GM19455 (cell line): ENCODE measurements at regions not wholly inside any gene's neighbourhood (a gene's known extent, or its start where the extent isn't known, plus 50 kb on each side); places are given as distances from the start of the nearest gene placed in this dataset.
"Not testable (repeated sequence)": the region's sequence is repeated elsewhere in the genome, so short reads cannot be mapped to it uniquely, and the experiment has no call there.

Experiments used
- ATAC-seq: cut with Tn5 transposase; IDR thresholded peaks from one replicate; pipeline ENCODE4 v1.9.1; 2021; ENCODE audit not compliant: unreplicated experiment

DNA sequence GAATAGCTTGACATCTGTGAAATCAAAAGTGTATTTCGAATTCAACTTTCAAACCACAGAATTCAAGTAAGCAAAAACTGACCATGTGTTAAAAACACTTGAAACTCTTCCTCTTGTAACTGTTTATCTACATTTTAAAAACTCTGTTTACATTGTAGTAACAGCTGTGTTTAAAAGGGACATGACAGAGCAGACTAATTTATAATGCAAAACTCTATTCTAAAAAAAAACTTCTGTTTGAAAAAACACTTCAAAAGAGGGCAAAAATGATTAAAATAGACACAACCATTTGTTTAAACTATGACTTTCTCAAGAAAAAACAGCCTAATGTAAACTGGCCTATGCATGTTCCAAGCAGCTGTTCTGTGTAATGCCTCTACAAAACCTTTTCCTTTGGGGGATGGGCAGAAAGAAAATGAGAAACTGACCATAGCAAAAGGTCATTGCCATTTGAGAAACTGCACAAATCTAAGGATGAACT is 149.1 kb upstream of the HMGA2 start:
- ATAC-seq, result no peak

DNA sequence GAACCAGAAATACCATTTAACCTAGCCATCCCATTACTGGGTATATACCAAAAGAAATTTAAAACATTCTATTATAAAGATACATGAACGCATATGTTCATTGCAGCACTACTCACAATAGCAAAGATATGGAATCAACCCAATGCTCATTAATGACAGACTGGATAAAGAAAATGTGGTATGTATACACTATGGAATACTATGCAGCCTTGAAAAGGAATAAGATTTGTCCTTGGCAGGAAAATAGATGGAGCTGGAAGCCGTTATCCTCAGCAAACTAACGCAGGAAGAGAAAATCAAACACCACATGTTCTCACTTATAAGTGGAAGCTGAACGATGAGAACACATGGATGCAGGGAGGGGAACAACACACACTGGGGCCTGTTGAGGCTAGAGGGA is 146.1 kb upstream of the HMGA2 start:
- not testable (repeated sequence) for ATAC-seq

DNA sequence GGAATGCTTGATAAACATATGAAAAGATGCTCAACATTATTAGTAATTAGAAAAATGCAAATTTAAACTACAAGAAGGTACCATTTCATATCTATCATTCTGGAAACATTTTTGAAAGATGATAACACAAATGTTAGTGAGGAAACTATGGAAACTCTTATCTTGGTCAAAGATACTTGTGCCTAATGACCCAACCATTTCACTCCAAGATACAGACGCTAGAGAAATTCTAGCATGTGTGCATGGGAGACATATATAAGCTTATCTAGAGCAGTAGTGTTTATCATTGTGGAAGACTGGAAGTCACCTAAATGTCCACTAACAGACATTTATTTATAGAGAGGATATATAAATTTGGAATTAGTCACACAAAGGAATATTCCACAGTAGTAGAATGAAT is 143.1 kb upstream of the HMGA2 start:
- no peak for ATAC-seq

DNA sequence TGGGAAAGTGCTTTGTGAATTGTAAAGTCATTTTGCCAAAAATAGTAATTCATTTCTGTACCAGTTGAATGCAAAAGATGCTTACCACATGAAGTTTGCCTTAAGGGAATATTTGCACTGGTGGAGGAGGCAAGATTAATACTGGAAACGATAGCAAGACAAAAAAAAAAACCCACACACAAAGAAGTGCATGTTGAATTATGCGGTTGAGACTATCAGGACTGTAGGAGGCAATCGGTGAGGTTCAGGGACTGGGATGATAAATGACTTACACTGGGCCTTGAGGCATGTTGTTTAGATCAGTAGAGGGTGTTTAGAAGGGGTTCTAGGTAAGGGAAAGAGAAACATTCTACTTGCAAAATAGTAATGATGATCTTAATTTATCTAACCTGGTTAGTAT is 142.2 kb upstream of the HMGA2 start:
- no peak for ATAC-seq

DNA sequence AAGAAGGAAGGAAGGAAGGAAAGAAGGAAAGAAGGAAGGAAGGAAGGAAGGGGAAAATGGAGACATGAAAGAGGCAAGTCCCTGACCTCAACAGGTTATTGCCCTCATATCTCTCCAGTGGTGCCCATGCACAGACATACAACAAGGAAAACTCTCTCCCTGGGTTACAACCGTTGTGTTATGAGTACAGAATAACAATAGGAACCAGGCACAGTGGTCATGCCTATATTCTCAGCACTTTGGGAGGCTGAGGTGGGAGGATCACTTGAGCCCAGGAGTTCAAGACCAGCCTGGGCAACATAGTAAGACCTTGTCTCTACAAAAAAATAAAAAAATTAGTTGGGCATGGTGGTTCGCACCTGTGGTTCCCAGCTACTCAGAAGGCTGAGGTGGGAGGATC is 139.4 kb upstream of the HMGA2 start:
- ATAC-seq, result no peak

DNA sequence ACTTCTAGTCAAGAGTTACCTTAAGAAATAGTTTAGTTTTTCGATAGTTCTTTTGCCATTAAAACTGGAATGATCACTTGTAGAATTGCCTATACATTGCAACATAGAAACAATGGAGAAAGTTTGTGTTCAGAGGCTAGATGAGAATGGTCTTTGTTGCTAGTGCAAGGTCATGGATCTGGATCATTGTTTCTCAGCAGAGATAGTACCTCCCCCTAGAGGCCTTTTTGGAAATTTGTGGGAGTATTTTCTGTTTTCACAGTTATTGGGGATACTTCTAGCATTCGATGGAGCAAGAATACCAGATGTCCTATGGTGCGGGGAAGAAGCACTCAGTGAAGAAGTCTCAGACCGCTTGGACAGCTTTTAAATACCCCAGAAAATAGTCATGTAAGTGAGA is 138.8 kb upstream of the HMGA2 start:
- ATAC-seq, result no peak

DNA sequence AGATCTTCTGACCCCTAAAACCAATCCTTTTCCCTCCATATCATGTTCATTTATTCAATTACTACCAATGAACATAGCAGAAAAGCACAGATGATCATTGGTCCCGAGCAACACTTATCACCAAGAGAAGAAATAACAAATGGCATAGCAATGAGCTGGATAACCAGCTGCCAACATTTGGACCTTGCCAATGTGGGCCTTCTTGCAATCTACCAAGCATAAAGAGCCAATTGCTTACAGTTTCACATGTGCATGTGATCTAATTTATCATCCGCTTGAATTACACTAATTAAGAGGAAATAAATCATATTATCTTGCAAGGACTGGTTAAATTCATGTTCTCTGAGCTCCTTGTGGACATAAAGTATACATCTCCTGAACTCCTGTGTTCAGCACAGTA is 134.8 kb upstream of the HMGA2 start:
- ATAC-seq, result no peak

DNA sequence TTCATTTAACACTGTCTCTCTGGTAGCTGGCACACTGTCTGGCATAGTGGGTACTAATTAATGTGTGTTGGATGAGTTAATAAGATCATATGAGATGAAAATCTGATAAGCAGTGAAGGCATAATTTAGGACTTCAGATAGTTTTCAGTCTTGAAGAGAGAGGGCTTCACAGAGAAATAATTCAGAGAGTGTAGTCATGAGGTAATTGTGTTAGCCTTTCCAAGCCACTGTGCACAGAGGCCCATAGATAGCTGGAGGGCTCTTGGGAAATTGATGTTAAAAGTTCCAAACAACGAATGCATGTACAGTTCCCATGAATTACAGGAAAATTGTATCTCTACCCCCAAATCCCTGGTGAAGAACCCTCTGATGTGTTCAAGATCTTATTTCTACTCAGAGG is 133.8 kb upstream of the HMGA2 start:
- ATAC-seq, result no peak

DNA sequence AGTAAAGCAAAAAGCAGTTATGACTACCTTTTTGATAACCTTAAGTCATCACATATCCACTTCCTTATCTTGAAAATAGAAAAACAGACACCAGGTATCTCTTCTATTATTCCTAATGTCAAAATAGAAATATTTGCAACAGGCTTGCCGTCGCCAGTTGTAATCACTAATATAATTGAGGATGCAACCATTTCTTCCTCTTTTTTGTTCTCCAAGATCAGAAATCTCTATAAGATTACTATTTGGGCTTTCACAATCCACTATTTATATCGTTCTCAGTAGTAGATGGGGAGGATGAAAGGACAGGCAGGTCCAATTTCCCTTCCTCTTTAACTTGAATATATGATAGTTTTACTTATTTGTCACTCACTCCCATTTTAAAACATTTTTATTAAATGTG is 130.2 kb upstream of the HMGA2 start:
- ATAC-seq, result no peak

DNA sequence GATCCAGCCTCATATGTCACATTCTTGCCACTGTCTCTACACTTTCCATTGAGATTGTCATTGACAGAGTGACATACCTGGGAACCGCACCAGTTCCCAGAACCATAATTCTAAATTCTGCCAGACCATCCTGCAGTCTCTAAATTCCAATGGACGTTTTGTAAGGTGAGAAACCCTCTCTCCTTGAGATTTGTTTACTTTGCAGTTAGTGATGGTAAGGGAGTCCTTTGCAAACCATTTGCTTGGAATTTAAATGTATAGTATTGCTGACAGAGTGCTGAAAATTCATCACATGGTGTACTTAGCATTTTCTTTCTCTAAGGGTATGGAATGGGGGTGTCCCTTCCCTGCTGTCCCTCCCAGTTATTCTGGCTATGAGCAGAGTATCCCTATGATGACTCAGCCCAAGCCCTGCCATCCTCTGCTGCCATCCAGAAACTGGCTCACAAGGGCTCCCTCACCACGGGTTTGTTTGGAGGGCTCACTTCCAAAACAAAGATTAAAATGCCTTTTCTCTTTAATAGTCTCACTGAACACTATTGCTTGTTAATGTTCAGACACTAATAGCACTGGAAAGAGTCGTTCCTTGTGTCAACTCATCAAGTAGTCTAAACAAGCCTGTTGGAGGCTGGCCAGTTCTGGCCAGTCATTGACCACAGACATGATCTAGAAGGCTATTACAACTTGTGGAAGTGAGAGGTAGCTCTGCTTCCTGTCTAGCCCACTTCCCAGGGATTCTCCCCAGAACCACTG is 129.0 kb upstream of the HMGA2 start:
- no peak for ATAC-seq

DNA sequence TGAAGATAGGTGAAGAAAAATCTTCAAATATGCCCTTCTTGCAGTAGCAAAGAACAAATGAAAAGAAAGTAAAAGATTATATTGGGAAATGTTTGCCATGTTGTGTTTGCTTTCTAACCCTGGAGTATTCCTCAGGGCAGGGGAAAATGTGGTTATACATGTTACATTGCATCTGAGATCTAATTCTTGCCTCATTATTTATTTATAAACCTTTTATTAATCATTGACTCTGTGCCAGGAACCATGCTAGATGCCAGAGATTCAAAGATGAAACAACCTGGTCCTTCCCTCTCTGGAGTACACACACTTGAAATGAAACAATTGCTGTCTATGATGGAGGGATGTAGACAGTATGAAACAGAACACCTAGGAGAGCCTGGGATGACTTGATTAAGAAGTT is 128.1 kb upstream of the HMGA2 start:
- ATAC-seq, result no peak

DNA sequence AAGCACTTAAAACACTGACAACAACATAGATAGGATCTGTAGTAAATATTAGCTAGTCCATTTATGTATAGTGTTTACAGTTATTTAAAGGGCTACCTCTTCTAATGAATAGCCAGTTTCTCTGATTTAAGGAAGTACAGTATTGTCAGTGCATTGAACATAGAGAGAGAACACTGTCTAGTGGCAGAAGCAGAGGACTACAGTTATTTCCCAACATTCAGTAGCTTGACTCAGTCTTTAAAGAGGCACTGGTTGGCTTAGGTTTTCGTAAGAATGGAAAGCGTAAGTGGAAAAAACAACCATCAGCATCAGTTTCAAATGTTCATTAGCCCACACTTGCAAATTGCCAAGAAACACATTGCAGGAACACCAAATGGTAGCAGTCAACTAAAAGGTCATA is 125.0 kb upstream of the HMGA2 start:
- no peak for ATAC-seq

DNA sequence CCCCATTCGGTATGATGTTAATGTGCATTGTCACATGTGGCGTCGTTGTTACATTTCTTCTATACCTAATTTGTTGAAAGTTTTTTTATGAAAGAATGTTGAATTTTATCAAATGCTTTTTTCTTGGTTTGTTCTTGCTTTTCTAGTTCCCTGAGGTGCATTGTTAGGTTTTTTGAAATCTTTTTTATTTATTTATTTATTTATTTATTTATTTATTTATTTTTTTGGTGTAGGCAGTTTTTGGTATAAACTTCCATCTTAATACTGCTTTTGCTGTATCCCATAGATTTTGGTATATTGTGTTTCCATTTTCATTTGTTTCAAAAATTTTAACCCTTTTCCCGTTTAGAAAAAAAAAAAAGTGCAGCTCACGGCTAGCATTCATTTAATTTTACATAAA is 121.1 kb upstream of the HMGA2 start:
- no peak for ATAC-seq

DNA sequence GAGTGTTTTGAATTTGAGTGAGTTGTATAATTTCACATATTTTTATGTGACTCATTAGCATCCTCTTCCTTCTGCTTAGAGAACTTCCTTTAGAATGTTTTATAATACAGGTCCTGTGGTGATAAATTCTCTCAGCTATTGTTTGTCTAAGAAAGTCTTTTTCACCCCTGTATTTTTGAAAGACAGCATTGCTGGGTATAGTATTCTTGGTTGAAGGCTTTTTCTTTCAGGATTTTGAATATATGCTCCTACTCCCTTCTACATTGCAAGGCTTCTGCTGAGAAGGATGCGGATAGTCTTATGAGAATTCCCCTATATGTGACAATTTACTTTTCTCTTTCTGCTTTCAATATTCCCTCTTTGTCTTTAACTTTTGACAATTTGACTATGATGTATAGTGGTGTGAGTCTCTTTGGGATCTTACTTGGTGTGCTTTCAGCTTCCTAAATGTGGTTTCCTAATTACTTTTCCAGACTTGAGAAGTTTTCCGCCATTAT is 118.9 kb upstream of the HMGA2 start:
- no peak for ATAC-seq

DNA sequence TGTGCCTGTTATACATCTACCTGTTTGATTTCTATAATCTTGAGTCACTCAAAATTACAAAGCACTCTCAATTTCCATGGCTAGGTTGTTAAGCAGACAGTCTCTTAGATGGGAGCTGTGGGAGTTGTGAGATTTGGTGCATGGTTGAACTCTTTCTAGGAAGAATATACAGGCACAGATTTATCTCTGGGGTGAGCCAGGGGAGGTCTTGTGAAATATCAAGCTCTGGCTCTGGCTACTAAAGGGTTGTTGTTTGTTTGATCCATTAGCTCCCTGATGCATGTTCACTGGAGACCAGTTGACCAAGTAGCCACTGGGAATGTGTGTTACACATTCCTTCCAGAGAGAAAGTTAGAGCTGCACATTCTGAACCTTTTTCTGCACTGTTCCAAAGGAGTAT is 117.2 kb upstream of the HMGA2 start:
- no peak for ATAC-seq

DNA sequence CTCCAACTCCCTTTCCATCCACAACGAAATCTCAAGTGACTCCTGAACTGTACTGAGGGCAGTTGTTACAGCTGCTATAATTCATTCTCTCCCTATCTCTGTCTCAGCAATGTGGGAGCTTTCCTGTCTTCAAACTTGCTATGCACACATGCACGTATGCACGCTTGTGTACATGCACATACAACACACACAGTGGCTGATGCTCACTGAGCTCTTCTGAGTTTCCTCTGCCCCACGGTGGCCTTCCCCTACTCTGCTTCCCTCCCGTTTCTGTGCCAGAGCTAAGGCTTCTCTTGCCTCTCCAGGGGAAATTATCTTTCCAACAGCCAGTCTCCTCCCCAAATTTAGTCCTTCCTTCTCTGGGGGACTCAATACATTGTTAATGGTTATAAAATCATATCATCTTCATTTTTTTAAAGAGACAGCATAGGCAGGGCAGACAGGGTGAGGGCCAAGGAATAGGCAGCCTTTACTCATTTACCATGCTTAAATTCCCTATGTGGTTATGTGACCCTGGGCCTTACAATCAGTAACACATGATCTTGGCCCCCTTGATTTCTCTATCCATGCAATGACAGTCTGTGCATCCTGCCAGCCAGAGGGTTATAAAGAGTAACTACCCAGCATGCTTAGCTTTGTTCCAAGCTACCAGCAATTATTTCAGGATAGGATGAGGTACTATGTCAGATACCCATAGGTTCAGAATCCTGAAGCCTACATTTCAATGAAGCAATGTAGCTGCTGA is 111.9 kb upstream of the HMGA2 start:
- ATAC-seq, result no peak

DNA sequence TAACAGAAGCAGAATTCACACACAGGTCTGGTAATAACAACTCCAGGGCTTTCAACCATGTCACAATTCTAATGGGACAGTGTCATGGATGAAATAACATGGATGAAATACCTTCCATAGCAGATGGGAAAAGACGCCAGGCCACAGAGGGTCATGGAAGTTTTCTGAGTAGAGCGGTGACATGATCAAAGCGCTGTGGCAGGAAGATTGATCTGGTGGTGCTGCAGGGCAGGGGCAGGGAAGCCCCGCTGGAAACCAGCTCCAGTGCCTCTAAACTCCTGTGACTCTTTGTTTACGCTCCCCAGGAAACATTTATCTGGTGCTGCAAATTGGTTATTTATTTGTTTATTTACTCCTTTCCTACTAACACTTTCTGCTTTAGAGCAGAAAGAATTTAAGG is 108.3 kb upstream of the HMGA2 start:
- no peak for ATAC-seq

DNA sequence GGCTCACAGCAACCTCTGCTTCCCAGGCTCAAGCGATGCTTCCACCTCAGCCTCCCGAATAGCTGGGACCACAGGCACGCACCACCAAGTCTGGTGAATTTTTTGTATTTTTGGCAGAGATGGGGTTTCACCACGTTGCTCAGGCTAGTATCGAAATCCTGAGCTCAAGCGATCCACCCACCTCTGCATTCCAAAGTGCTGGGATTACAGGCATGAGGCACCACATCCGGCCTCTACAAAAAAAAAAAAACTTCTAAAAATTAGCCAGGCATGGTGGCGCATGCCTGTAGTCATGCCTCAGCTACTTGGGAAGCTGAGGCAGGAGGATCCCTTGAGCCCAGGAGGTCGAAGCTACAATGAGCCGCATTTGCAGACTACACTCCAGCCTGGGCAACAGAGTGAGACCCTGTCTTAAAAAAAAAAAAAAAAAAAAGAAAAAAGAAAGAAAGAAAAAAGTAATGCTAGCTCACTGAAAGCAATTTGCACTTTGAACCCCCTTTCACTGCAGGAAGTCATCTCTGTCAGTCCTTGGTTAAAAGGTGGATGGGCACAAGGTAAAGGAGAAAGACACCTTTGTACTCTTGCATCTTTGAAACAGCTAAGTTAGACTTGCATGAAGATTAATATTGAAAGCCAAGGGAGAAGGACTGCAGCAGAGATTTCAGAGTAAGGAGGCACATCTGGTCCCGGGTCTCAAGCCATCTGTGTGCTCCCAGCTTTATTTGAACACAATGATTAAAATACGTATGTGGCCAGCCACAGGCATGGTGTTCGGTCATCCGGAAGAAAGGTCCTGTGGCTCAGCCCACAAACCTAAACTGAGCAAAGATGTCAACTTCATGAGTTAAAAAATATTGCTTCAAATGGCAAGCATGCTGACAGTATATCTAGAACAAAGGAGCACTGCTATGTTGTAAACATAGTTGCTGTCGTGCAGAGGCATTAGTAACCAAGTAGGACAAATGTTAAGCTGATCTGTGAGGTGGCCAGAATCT is 103.8 kb upstream of the HMGA2 start:
- no peak for ATAC-seq

DNA sequence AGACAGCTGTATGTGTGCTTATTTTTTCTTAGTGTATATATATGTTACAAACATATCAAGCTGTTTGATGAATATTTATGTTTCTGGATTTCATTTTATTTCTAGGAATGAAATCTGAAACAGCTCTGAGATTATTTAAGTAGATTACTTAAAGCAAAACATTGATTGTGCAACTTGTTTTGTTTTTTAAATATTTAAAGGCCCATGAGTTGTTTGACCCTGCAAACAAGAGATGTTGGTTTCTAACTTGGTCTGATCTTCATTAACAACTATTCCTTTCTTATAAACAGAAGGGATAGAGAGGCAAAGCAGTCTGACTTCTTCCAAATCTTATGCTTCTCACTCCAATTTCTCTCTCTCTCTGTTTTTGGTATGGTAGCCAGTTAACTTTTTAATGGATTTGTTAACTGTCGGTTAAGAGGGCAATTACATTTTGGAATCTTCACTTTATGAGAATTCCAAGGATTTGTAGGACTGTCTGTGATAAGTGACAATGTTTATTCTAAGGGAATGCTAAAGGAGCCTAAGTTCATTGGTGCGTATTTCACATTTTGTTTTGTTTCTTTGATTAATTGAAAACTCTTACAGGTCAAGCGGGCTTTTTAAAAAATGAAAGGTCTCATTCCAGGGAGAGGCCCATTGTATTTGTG is 102.6 kb upstream of the HMGA2 start:
- no peak for ATAC-seq

DNA sequence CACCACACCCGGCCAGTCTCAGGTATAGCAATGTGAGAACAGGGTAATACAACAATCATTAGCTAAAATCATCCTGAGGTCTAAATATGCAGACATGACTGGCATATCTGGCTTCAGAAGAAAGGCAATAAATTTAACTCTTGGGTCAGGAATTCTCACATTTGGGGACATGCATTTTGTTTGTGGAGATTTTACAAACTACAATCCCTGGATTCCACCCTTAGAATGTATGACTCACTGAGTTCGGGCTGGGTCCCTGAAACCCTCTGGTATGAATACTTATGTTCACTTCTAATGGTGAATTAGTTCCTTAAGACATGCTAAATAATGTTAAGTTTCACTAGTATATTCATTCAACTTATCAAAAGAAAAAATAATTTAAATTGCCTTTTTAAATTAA is 98.9 kb upstream of the HMGA2 start:
- no peak for ATAC-seq

DNA sequence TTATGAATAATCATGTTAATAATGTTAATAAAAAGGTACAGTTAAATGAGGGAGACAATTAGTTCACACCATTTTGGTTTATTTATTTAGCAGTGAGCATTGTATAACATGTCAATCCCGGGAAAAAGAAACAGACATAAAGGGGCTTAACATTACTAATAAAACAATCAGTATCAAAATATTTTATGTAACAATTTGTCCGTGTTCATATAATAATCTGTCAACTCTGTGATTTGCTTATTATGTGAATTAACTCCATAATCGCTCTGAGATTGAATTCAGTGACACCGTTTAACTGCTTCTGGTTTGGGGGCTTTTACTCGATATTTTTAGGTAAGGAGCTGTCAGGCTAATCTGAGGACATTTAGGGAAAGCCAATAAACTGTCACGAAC is 95.8 kb upstream of the HMGA2 start:
- ATAC-seq, result no peak
